IMR-90 (cell line): ENCODE measurements at regions not wholly inside any gene's neighbourhood (a gene's known extent, or its start where the extent isn't known, plus 50 kb on each side); places are given as distances from the start of the nearest gene placed in this dataset.

Experiments
- ATAC-seq: fragments of 200-7000 bp; cut with Tn5 transposase; 2 replicates; pipeline ENCODE4 v1.9.1; 2020; ENCODE audit warnings: low read depth, mild to moderate bottlenecking, moderate library complexity
- BruUV-seq: library from RNA; stranded (reverse); fragments of 400-500 nt; replicated peaks from 2 replicates; lab custom pipeline; 2021; lab: Mats Ljungman, UMichigan
- CTCF ChIA-PET: fragments of 300-600 bp; formaldehyde crosslinking; extraction: SDS; loops from one replicate; lab custom pipeline; 2021; ENCODE audit warnings: antibody characterized with exemption; lab: Yijun Ruan, JAX
- POLR2A ChIA-PET: fragments of 300-600 bp; sonication (Branson Sonifier 250); formaldehyde crosslinking; loops from one replicate; lab custom pipeline; 2022; ENCODE audit warnings: antibody characterized with exemption; ENCODE audit not compliant: unreplicated experiment; lab: Charles Lee
- DNase-seq: peaks from one replicate; pipeline ENCODE4 v3.0.0; 2013
- H2AFZ ChIP-seq: replicated peaks from 2 replicates; pipeline ENCODE3; 2013; ENCODE audit warnings: low read length, mild to moderate bottlenecking; ENCODE audit not compliant: poor library complexity
- H2AK5ac ChIP-seq: 2 replicates; pipeline ENCODE4 v1.6.1; 2013; ENCODE audit warnings: low read depth, low read length, inconsistent platforms
- H2AK9ac ChIP-seq: replicated peaks from 2 replicates; pipeline ENCODE3; 2013; ENCODE audit warnings: mild to moderate bottlenecking, low read depth, low read length, moderate library complexity; ENCODE audit not compliant: poor library complexity
- H2BK120ac ChIP-seq: 2 replicates; pipeline ENCODE4 v1.6.1; 2013; ENCODE audit warnings: low read depth, low read length, inconsistent platforms
- H2BK15ac ChIP-seq: 3 replicates; pipeline ENCODE4 v1.6.1; 2013; ENCODE audit warnings: low read depth, low read length, inconsistent platforms
- H2BK20ac ChIP-seq: 2 replicates; pipeline ENCODE4 v1.6.1; 2013; ENCODE audit warnings: low read depth, mild to moderate bottlenecking, inconsistent platforms, low read length, moderate library complexity
- H2BK5ac ChIP-seq: 2 replicates; pipeline ENCODE4 v1.6.1; 2013; ENCODE audit warnings: mild to moderate bottlenecking, low read depth, low read length, inconsistent platforms; ENCODE audit not compliant: poor library complexity, severe bottlenecking
- H3K14ac ChIP-seq: replicated peaks from 2 replicates; pipeline ENCODE4 v1.6.1; 2013; ENCODE audit warnings: low read depth, low read length, inconsistent platforms
- H3K18ac ChIP-seq: 2 replicates; pipeline ENCODE4 v1.6.1; 2013; ENCODE audit warnings: low read depth, low read length, control low read depth
- H3K23ac ChIP-seq: 2 replicates; pipeline ENCODE4 v1.6.1; 2013; ENCODE audit warnings: low read depth, low read length, inconsistent platforms
- H3K27ac ChIP-seq: 2 replicates; pipeline ENCODE4 v1.5.1; 2013; ENCODE audit warnings: mild to moderate bottlenecking, control low read depth, low read length; ENCODE audit not compliant: insufficient read depth
- H3K27me3 ChIP-seq: 2 replicates; pipeline ENCODE4 v1.6.1; 2013; ENCODE audit warnings: low read length; ENCODE audit not compliant: control insufficient read depth, insufficient read depth
- H3K36me3 ChIP-seq: 2 replicates; pipeline ENCODE4 v1.6.1; 2013; ENCODE audit warnings: low read length, mixed read lengths; ENCODE audit not compliant: control insufficient read depth, insufficient read depth
- H3K4ac ChIP-seq: 2 replicates; pipeline ENCODE4 v1.6.1; 2013; ENCODE audit warnings: low read depth, low read length, inconsistent platforms
- H3K4me1 ChIP-seq: 2 replicates; pipeline ENCODE4 v1.6.1; 2013; ENCODE audit warnings: low read length, mixed read lengths; ENCODE audit not compliant: control insufficient read depth, insufficient read depth
- H3K4me2 ChIP-seq: 2 replicates; pipeline ENCODE4 v1.6.1; 2013; ENCODE audit warnings: low read depth, mild to moderate bottlenecking, control low read depth, low read length, moderate library complexity
- H3K4me3 ChIP-seq: 2 replicates; pipeline ENCODE4 v1.5.1; 2013; ENCODE audit warnings: low read depth, mild to moderate bottlenecking, control low read depth, low read length, moderate library complexity; ENCODE audit not compliant: insufficient read depth
- H3K56ac ChIP-seq: 2 replicates; pipeline ENCODE4 v1.6.1; 2013; ENCODE audit warnings: low read length, inconsistent platforms; ENCODE audit not compliant: insufficient read depth; ENCODE audit errors: extremely low read depth
- H3K79me1 ChIP-seq, 2 experiments: 2 replicates each; pipeline ENCODE4 v1.6.1; 2013; ENCODE audit warnings: low read length in 2 of 2, inconsistent platforms in 1 of 2, low read depth in 1 of 2
- H3K9ac ChIP-seq: 2 replicates; pipeline ENCODE4 v1.6.1; 2013; ENCODE audit warnings: low read depth, low read length, control low read depth
- H3K9me1 ChIP-seq: 2 replicates; pipeline ENCODE4 v1.6.1; 2013; ENCODE audit warnings: low read length, inconsistent platforms; ENCODE audit not compliant: insufficient read depth
- H3K9me3 ChIP-seq: 2 replicates; pipeline ENCODE4 v1.6.1; 2013; ENCODE audit warnings: low read length; ENCODE audit not compliant: control insufficient read depth, insufficient read depth
- H4K20me1 ChIP-seq: 2 replicates; pipeline ENCODE4 v1.6.1; 2013; ENCODE audit warnings: low read length, inconsistent platforms; ENCODE audit not compliant: insufficient read depth
- H4K5ac ChIP-seq: 2 replicates; pipeline ENCODE4 v1.6.1; 2013; ENCODE audit warnings: mild to moderate bottlenecking, low read depth, low read length, control low read depth
- H4K8ac ChIP-seq, 2 experiments: 2 replicates each; pipeline ENCODE4 v1.6.1; 2013; ENCODE audit warnings: low read depth in 2 of 2, low read length in 2 of 2, control low read depth in 1 of 2, inconsistent platforms in 1 of 2
- H4K91ac ChIP-seq: 2 replicates; pipeline ENCODE4 v1.6.1; 2013; ENCODE audit warnings: low read depth, low read length, inconsistent platforms; ENCODE audit not compliant: insufficient read depth
- CHD1 ChIP-seq: IDR thresholded peaks from 2 replicates; pipeline ENCODE4 v1.6.1; 2012; ENCODE audit warnings: low read depth, low read length, improper control_type of control experiment
- CTCF ChIP-seq: conservative IDR thresholded peaks from 2 replicates; pipeline ENCODE4 v1.5.1; 2012; ENCODE audit warnings: mild to moderate bottlenecking, low read depth, low read length, improper control_type of control experiment
- ELK1 ChIP-seq: fragments of 150-350 bp; IDR thresholded peaks from 2 replicates; pipeline ENCODE4 v1.6.1; 2016; ENCODE audit warnings: low read depth, mild to moderate bottlenecking, low read length, moderate library complexity, borderline replicate concordance
- FOS ChIP-seq: fragments of 150-350 bp; IDR thresholded peaks from 2 replicates; pipeline ENCODE4 v1.6.1; 2016; ENCODE audit warnings: low read depth, low read length
- MAFK ChIP-seq: IDR thresholded peaks from 2 replicates; pipeline ENCODE4 v1.6.1; 2012; ENCODE audit warnings: low read depth, low read length, improper control_type of control experiment
- MXI1 ChIP-seq: IDR thresholded peaks from 2 replicates; pipeline ENCODE4 v1.6.1; 2012; ENCODE audit warnings: low read depth, mild to moderate bottlenecking, low read length, moderate library complexity, borderline replicate concordance
- NFE2L2 ChIP-seq: fragments of 150-350 bp; IDR thresholded peaks from 2 replicates; pipeline ENCODE4 v1.6.1; 2016; ENCODE audit warnings: low read depth, mild to moderate bottlenecking, low read length
- RAD21 ChIP-seq: IDR thresholded peaks from 2 replicates; pipeline ENCODE4 v1.6.1; 2012; ENCODE audit warnings: low read length, improper control_type of control experiment
- RCOR1 ChIP-seq: IDR thresholded peaks from 2 replicates; pipeline ENCODE4 v1.6.1; 2012; ENCODE audit warnings: mild to moderate bottlenecking, low read length, improper control_type of control experiment; ENCODE audit not compliant: insufficient replicate concordance
- SMC3 ChIP-seq: fragments of 150-350 bp; IDR thresholded peaks from 2 replicates; pipeline ENCODE4 v1.6.1; 2016; ENCODE audit warnings: low read depth, mild to moderate bottlenecking, antibody characterized with exemption, low read length, moderate library complexity
- USF2 ChIP-seq: fragments of 150-350 bp; IDR thresholded peaks from 2 replicates; pipeline ENCODE4 v1.6.1; 2017; ENCODE audit warnings: mild to moderate bottlenecking, antibody characterized with exemption, low read length, low read depth
- WGBS, 2 experiments: methylation state at CpG; one replicate each; pipeline versions ENCODE4 v1.1.5 to v1.1.7; 2013; ENCODE audit warnings: missing lambda C conversion rate in 2 of 2; ENCODE audit not compliant: insufficient read length in 1 of 2; ENCODE audit errors: extremely low coverage in 2 of 2; 5-methylcytosine and 5-hydroxymethylcytosine counted together
- dilution Hi-C: fragments of 300-500 bp; cut with HindIII; formaldehyde crosslinking; loops from one replicate; pipeline ENCODE4 v1.14.3; 2018; ENCODE audit warnings: low sequenced_read_pairs; ENCODE audit not compliant: unreplicated experiment
- in situ Hi-C: fragments of 300-500 bp; cut with MboI; formaldehyde crosslinking; loops from 3 replicates; pipeline ENCODE4 v1.14.3; 2019; ENCODE audit warnings: low sequenced_read_pairs, inconsistent platforms, mixed read lengths
- intact Hi-C: fragments of 100-400 bp; cut with micrococcal nuclease; formaldehyde crosslinking; loops from 2 replicates; pipeline ENCODE4 v1.10.0; 2022

GRCh38 chr17:74117999-74118421, 85.5 kb upstream of the RPL38 start:
- in situ Hi-C loops, result loop anchor here (25.0 kb wide), 1 partner anchor 156 kb away; no protein-coding TSS in a partner anchor
- dilution Hi-C loops, result no loop called here

More at GRCh38 chr17:74117999-74118421, 85.5 kb upstream of the RPL38 start:
- no peak overlapping the region for H2AK5ac ChIP-seq
- no peak overlapping the region for H4K91ac ChIP-seq
- no peak overlapping the region for H2BK15ac ChIP-seq
- H3K4me2 ChIP-seq, result no peak overlapping the region
- no peak for TF ChIP-seq RAD21
- no peak for TF ChIP-seq CHD1
- no peak for TF ChIP-seq RCOR1
- TF ChIP-seq MAFK, result no peak
- no peak for TF ChIP-seq MXI1
- TF ChIP-seq CTCF, result no peak
- no peak for TF ChIP-seq ELK1
- TF ChIP-seq FOS, result no peak
- TF ChIP-seq NFE2L2, result no peak
- no peak for TF ChIP-seq USF2
- TF ChIP-seq SMC3, result no peak
- no peak for ATAC-seq
- no CpG with 5 or more reads among the region's 5 CpGs for WGBS, 2 experiments
- H4K8ac ChIP-seq, result no peak overlapping the region
- H3K56ac ChIP-seq, result no peak overlapping the region
- no peak overlapping the region for H3K23ac ChIP-seq
- H4K20me1 ChIP-seq, result no peaks in the 10 kb centered on the region
- no peak overlapping the region for H3K18ac ChIP-seq
- H3K27ac ChIP-seq, result no peak overlapping the region
- intact Hi-C loops, result no loop called here
- H2BK20ac ChIP-seq, result no peak overlapping the region
- H2AK9ac ChIP-seq, result no peak overlapping the region
- H3K4me1 ChIP-seq, result no peaks in the 10 kb centered on the region
- no peak overlapping the region for H2AFZ ChIP-seq
- no TSS peak for BruUV-seq
- H3K9ac ChIP-seq, result no peak overlapping the region
- H4K5ac ChIP-seq, result no peak overlapping the region
- H3K4ac ChIP-seq, result no peak overlapping the region
- no peak overlapping the region for H3K14ac ChIP-seq
- no peak overlapping the region for H2BK5ac ChIP-seq
- H3K4me3 ChIP-seq, result no peak overlapping the region
- no peak for DNase-seq
- no peak overlapping the region for H2BK120ac ChIP-seq
- no peaks in the 10 kb centered on the region for H3K27me3 ChIP-seq
- ChIA-PET POLR2A (no interaction called here), CTCF (no interaction called here)
- no peaks in the 10 kb centered on the region for H3K36me3 ChIP-seq
- no peaks in the 10 kb centered on the region for H3K9me1 ChIP-seq
- peaks cover 42% of the 10 kb centered on the region for H3K9me3 ChIP-seq
- H3K79me1 ChIP-seq, result no peaks in the 10 kb centered on the region
